Activated naive CD4-positive, alpha-beta T cell treated with anti-CD3 and anti-CD28 coated beads, Interleukin-2, amount 50 U/mL, for 72 hours (primary cell): ENCODE measurements at regions not wholly inside any gene's neighbourhood (a gene's known extent, or its start where the extent isn't known, plus 50 kb on each side); places are given as distances from the start of the nearest gene placed in this dataset.
A peak's percentile ranks its signal among the peaks of the same experiment; 100 is the strongest.

Source experiments
- ATAC-seq, 2 donors: fragments of 150-1000 bp; cut with Tn5 transposase; 2 replicates each; pipeline ENCODE4 v1.10.0; 2021; ENCODE audit warnings: mild to moderate bottlenecking in 2 of 2, moderate library complexity in 2 of 2
- DNase-seq, 2 donors: peaks; one replicate each; pipeline ENCODE4 v3.0.0; 2021 to 2022; ENCODE audit warnings: low spot score in 2 of 2
- H3K27ac Mint-ChIP-seq, 2 donors: one replicate each; pipeline ENCODE4 v1.8.0; 2022; ENCODE audit warnings: mild to moderate bottlenecking in 2 of 2, mixed read lengths in 2 of 2
- H3K36me3 Mint-ChIP-seq, 2 donors: one replicate each; pipeline ENCODE4 v1.8.0; 2022; ENCODE audit warnings: mixed read lengths in 2 of 2
- H3K9me3 Mint-ChIP-seq, 2 donors: one replicate each; pipeline ENCODE4 v1.8.0; 2022; ENCODE audit warnings: mixed read lengths in 2 of 2

- no peak for DNase-seq
- Mint-ChIP-seq H3K27ac (no peak overlapping the region), H3K36me3 (no peaks in the 10 kb centered on the region), H3K9me3 (no peaks in the 10 kb centered on the region)
- ATAC-seq = no peak
Observed at GRCh38 chr11:70000228-70000627, 77.9 kb upstream of the ANO1 start.

DNA sequence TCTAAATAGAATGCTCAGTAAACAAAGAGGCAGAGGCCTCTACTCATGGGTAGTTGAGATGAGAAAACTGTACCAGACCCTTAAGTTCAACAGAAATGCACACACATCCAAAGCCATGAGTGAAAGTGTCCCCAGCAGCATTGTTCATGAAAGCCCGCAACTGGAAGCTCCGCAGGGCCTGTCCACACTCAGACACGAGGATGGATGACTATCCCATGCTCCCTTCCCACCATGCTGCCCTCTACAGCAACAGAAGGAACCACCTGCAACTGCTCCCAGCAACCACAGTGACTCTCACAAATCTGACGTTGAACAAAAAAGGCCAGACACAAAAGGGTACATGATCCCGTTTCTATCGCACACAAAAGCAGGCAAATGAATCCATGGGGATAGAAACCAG lies 76.9 kb upstream of the ANO1 start:
- Mint-ChIP-seq H3K9me3 (no peaks in the 10 kb centered on the region), H3K36me3 (no peaks in the 10 kb centered on the region), H3K27ac (no peak overlapping the region)
- DNase-seq (no peak), ATAC-seq (no peak)

DNA sequence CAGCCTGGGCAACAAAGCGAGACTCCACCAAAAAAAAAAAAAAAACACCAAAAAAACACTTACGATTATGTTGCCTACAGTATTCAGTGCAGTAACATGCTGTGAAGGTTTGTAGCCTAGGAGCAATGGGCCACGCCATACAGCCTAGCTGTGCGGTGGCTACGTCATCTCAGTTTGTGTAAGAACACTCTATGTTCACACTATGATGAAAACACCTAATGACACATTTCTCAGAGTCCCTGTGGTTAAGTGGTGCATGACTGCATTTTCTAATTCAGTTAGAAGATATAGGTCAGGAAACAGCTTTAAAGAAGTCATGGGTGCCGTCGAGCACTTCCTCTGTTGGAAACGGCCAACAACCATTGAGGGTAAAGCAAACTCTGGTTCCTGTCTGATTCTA lies 75.7 kb upstream of the ANO1 start:
- no peaks in the 10 kb centered on the region for H3K36me3 Mint-ChIP-seq
- no peak for DNase-seq
- ATAC-seq = peak; percentile 98 to 99
- H3K27ac Mint-ChIP-seq = no peak overlapping the region
- H3K9me3 Mint-ChIP-seq = no peaks in the 10 kb centered on the region

DNA sequence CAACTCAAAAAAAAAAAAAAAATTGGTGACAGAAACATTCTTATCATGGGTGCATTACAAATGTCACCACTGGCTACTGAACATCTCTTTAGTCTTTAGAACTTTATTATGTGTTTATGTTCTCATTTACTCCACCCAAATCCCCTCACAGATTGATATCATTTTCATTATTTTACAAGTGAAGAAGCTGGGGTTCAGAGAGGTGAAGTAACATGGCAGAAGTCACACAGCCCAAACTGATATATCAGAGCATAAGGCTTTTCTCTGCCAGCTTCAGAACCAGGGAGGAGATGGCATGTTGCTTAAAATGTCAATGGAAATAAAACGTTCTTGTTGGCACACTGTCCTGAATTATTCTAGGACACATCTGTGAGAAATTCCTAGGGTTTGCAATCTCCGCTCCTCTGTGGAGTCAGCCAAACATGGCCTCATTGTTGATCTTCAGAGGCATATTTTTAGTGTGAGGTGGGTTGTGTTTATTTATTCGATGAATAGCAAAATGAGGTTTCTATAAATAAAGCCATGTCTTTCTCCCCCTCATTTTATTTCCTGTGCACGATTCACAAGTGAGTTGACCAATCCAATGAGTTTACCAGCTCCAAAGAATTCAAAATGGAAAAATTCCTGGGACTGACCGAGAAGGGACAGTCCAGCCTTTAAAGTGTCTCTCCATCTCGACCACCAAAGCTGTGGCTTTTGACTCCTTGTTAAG lies 72.9 kb upstream of the ANO1 start:
- H3K27ac Mint-ChIP-seq = no peak overlapping the region
- DNase-seq (no peak), ATAC-seq (no peak)
- no peaks in the 10 kb centered on the region for H3K36me3 Mint-ChIP-seq
- H3K9me3 Mint-ChIP-seq = no peaks in the 10 kb centered on the region

DNA sequence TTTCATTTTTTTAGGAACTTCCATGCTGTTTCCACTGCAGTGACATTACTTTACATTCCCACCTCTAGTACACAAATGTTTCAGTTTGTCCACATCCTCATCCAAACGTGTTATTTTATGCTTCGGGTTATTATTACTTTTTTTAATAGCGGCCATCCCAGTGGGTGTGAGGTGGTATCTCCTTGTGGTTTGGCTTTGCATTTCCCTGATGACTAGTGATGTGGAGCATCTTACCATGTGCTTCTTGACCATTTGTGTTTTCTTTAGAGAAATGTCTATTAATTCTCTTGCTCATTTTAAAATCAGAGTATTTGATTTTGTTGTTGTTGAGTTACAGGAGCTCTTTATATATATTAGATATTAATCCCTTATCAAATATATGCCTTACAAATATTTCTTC lies 70.3 kb upstream of the ANO1 start:
- H3K9me3 Mint-ChIP-seq = no peaks in the 10 kb centered on the region
- no peaks in the 10 kb centered on the region for H3K36me3 Mint-ChIP-seq
- ATAC-seq (no peak), DNase-seq (no peak)
- no peak overlapping the region for H3K27ac Mint-ChIP-seq

GRCh38 chr11:70010774-70011173 lies 67.3 kb upstream of the ANO1 start:
- Mint-ChIP-seq H3K36me3 (no peaks in the 10 kb centered on the region), H3K27ac (no peak overlapping the region), H3K9me3 (no peaks in the 10 kb centered on the region)
- DNase-seq = no peak
- ATAC-seq = no peak

- H3K36me3 Mint-ChIP-seq = no peaks in the 10 kb centered on the region
- no peak for ATAC-seq
- no peak for DNase-seq
- no peak overlapping the region for H3K27ac Mint-ChIP-seq
- no peaks in the 10 kb centered on the region for H3K9me3 Mint-ChIP-seq
Observed at GRCh38 chr11:70012134-70012733, 65.9 kb upstream of the ANO1 start.

GRCh38 chr11:70014291-70014690 lies 63.8 kb upstream of the ANO1 start:
- DNase-seq (no peak), ATAC-seq (no peak)
- Mint-ChIP-seq H3K36me3 (no peaks in the 10 kb centered on the region), H3K27ac (no peak overlapping the region), H3K9me3 (no peaks in the 10 kb centered on the region)

DNA sequence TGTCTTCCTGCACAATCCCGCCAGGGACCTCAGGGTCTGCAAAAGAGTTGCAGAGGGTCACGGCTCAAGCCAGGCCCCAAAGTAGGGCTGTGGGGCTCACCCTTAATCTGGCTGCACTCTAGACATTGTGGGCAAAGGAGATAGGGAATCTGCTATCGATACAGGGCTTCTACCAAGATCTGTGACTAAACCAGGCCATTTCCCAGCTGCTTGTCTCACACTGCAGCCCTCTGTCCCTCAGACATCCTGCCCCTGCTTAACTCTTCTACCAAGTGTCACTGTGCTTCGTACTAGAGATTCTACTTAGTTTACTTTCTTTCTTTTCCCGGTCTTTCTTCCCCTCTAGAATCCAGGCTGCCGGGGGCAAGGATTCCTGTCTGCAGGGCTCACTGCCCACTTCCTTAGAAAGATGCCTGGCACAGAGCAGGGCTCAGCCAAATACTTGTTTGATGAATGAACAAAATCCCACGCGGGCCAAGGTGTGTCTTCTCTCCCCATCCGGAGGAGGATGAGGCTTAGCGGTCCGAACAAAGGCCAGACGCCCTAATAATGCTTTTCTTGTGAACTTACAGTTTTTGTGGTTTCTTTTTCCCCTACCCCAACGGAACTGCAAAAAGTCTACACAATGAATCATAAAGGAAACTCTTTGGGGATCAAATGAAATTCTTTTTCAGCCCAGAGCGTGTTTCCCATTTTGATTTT lies 61.3 kb upstream of the ANO1 start:
- Mint-ChIP-seq H3K9me3 (no peaks in the 10 kb centered on the region), H3K27ac (peak overlapping the region in 1 of 2 donors; percentile 40), H3K36me3 (no peaks in the 10 kb centered on the region)
- ATAC-seq (no peak), DNase-seq (no peak)

- H3K36me3 Mint-ChIP-seq = no peaks in the 10 kb centered on the region
- ATAC-seq = no peak
- DNase-seq = no peak
- no peaks in the 10 kb centered on the region for H3K9me3 Mint-ChIP-seq
- H3K27ac Mint-ChIP-seq = no peak overlapping the region
Observed at GRCh38 chr11:70018816-70019215, 59.3 kb upstream of the ANO1 start.

DNA sequence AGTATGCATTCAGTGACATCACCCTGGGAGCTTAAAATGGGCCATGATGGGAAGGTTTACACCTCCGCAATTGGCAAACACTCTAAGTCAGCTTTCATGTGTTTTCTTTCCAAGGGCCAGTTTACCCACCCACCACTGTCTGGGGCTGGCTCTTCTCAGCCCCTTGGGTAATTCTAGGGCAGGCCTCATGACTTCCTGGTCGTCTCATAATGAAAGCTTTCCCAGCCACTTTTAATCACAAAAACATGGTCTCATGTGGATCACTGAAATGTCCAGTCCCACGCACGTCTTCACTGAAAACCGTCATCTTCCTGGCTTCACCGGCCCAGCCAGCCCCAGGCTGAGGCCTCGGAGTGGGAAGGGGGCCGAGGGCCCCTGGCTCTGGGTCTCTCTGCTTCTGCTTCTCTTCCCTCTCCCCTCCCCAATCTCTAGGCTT lies 58.5 kb upstream of the ANO1 start:
- Mint-ChIP-seq H3K9me3 (no peaks in the 10 kb centered on the region), H3K36me3 (no peaks in the 10 kb centered on the region)

GRCh38 chr11:70020336-70021214 lies 57.5 kb upstream of the ANO1 start:
- DNase-seq = no peak
- Mint-ChIP-seq H3K9me3 (no peaks in the 10 kb centered on the region), H3K27ac (no peak overlapping the region), H3K36me3 (no peaks in the 10 kb centered on the region)
- ATAC-seq = no peak

More for the DNA sequence above, 58.5 kb upstream of the ANO1 start:
- DNase-seq = no peak
- ATAC-seq = no peak
- no peak overlapping the region for H3K27ac Mint-ChIP-seq

DNA sequence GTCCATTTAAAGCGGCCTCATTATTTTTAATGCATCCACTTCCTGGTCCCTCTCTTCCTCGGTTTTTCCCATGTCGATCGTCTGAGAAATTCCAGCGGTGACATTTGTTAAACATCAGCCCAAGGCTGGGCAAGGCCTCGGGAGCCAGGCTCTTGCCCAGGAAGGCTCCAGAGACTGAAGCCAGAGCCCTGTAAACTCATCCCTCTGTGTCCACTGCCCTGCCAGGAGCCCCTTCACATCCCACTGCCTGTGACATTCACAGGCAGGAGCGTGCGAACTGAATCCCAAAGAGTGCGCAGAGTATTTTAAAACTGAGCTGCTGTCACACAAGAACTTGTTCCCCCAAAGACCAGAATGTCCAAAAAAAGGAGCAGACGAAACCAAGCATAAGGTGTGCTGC lies 56.5 kb upstream of the ANO1 start:
- DNase-seq = no peak
- H3K27ac Mint-ChIP-seq = no peak overlapping the region
- no peak for ATAC-seq
- H3K36me3 Mint-ChIP-seq = no peaks in the 10 kb centered on the region
- no peaks in the 10 kb centered on the region for H3K9me3 Mint-ChIP-seq

- no peak overlapping the region for H3K27ac Mint-ChIP-seq
- DNase-seq (no peak), ATAC-seq (no peak)
- H3K9me3 Mint-ChIP-seq = no peaks in the 10 kb centered on the region
- no peaks in the 10 kb centered on the region for H3K36me3 Mint-ChIP-seq
Observed at GRCh38 chr11:70024036-70024772, 53.9 kb upstream of the ANO1 start.

DNA sequence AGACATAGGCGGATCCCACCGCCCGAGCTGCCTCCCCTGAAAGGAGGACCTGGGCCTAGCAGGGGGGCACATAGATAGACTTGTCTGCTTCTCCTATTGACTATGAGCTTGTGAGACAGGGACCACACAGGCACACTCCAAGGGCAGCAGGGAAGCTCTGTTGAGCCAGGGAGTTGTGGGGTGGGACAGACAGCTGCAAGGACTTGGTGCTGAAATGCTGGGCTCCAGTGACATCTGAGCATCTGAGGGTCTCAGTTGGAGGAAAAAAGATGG lies 53.4 kb upstream of the ANO1 start:
- H3K9me3 Mint-ChIP-seq = no peaks in the 10 kb centered on the region
- no peak for DNase-seq
- no peaks in the 10 kb centered on the region for H3K36me3 Mint-ChIP-seq
- no peak overlapping the region for H3K27ac Mint-ChIP-seq
- ATAC-seq = no peak

- H3K36me3 Mint-ChIP-seq = no peaks in the 10 kb centered on the region
- ATAC-seq = no peak
- no peak for DNase-seq
- H3K27ac Mint-ChIP-seq = no peak overlapping the region
- no peaks in the 10 kb centered on the region for H3K9me3 Mint-ChIP-seq
Observed at GRCh38 chr11:70025308-70025707, 52.8 kb upstream of the ANO1 start.

DNA sequence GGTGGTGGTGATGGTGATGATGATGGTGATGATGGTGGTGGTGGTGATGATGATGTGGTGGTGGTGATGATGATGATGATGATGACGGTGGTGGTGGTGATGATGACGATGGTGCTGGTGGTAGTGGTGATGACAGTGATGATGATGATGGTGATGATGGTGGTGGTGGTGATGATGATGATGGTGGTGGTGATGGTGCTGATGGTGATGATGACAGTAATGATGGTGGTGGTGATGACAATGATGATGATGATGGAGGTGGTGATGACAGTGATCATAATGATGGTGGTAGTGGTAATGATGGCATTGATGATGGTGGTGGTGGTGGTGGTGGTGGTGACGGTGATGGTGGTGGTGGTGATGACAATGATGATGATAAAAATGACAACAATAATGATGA lies 52.1 kb upstream of the ANO1 start:
- Mint-ChIP-seq H3K36me3 (no peaks in the 10 kb centered on the region), H3K27ac (no peak overlapping the region)

More for the DNA sequence above, 52.1 kb upstream of the ANO1 start:
- H3K9me3 Mint-ChIP-seq = no peaks in the 10 kb centered on the region
- ATAC-seq (no peak), DNase-seq (no peak)
